PC-9 (cell line): ENCODE measurements at regions not wholly inside any gene's neighbourhood (a gene's known extent, or its start where the extent isn't known, plus 50 kb on each side); places are given as distances from the start of the nearest gene placed in this dataset.

Experiments used
- BruUV-seq: library from RNA; stranded (reverse); fragments of 400-500 nt; replicated peaks from 2 replicates; lab custom pipeline; 2021; lab: Mats Ljungman, UMichigan
- CTCF ChIA-PET: fragments of 300-600 bp; sonication (Branson Sonifier 250); formaldehyde crosslinking; loops from one replicate; lab custom pipeline; 2022; ENCODE audit warnings: antibody characterized with exemption; lab: Charles Lee
- POLR2A ChIA-PET: fragments of 300-600 bp; sonication (Branson Sonifier 250); formaldehyde crosslinking; loops from one replicate; lab custom pipeline; 2022; ENCODE audit warnings: antibody characterized with exemption; ENCODE audit not compliant: unreplicated experiment; lab: Charles Lee
- DNase-seq, 2 experiments: peaks; one replicate each; pipeline versions ENCODE4 v3.0.0 to v3.0.0-alpha.2; 2015 to 2022; ENCODE audit warnings: mixed read lengths in 1 of 2
- H2AFZ ChIP-seq: fragments of 200-600 bp; sonication (generic); 2 replicates; pipeline ENCODE4 v1.8.1; 2017; ENCODE audit warnings: antibody characterized with exemption
- H3F3A ChIP-seq: fragments of 200-600 bp; sonication (generic); 2 replicates; pipeline ENCODE4 v1.8.1; 2017; ENCODE audit warnings: antibody characterized with exemption, mild to moderate bottlenecking, low read depth; ENCODE audit not compliant: insufficient read depth
- H3K27ac ChIP-seq: fragments of 200-600 bp; sonication (generic); 2 replicates; pipeline ENCODE4 v1.6.1; 2016; ENCODE audit warnings: mixed run types
- H3K27me3 ChIP-seq: fragments of 200-600 bp; sonication (generic); 2 replicates; pipeline ENCODE4 v1.6.1; 2016; ENCODE audit warnings: low read depth, mixed run types; ENCODE audit not compliant: insufficient read depth
- H3K36me3 ChIP-seq: fragments of 200-600 bp; sonication (generic); 2 replicates; pipeline ENCODE4 v1.6.1; 2016; ENCODE audit warnings: low read depth, mixed run types
- H3K4me1 ChIP-seq: fragments of 200-600 bp; sonication (generic); replicated peaks from 2 replicates; pipeline ENCODE4 v1.6.1; 2016; ENCODE audit warnings: mixed run types; ENCODE audit not compliant: insufficient read depth
- H3K4me2 ChIP-seq: fragments of 200-600 bp; sonication (generic); 2 replicates; pipeline ENCODE4 v1.6.1; 2017; ENCODE audit warnings: mixed run types
- H3K4me3 ChIP-seq: fragments of 200-600 bp; sonication (generic); 2 replicates; pipeline ENCODE4 v1.6.1; 2016; ENCODE audit warnings: mixed run types
- H3K79me2 ChIP-seq: fragments of 200-600 bp; sonication (generic); 2 replicates; pipeline ENCODE4 v1.6.1; 2017; ENCODE audit warnings: low read depth, mixed run types
- H3K9me2 ChIP-seq: fragments of 200-600 bp; sonication (generic); 2 replicates; pipeline ENCODE4 v1.8.1; 2017; ENCODE audit warnings: mild to moderate bottlenecking; ENCODE audit not compliant: insufficient read depth
- H3K9me3 ChIP-seq: fragments of 200-600 bp; sonication (generic); 2 replicates; pipeline ENCODE4 v1.8.1; 2016; ENCODE audit warnings: low read depth; ENCODE audit not compliant: insufficient read depth
- H4K20me1 ChIP-seq: fragments of 200-600 bp; sonication (generic); 2 replicates; pipeline ENCODE4 v1.8.1; 2017; ENCODE audit not compliant: insufficient read depth
- CTCF ChIP-seq: fragments of 200-600 bp; sonication (generic); conservative IDR thresholded peaks from 2 replicates; pipeline ENCODE4 v1.6.1; 2017; ENCODE audit warnings: mixed run types, antibody characterized with exemption, mild to moderate bottlenecking, moderate library complexity
- EZH2 ChIP-seq: fragments of 200-600 bp; sonication (generic); IDR thresholded peaks from 2 replicates; pipeline ENCODE4 v1.8.0; 2017; ENCODE audit warnings: antibody characterized with exemption, low read depth
- intact Hi-C: fragments of 100-400 bp; cut with micrococcal nuclease; formaldehyde crosslinking; loops from one replicate; pipeline ENCODE4 v1.10.0; 2022; ENCODE audit not compliant: unreplicated experiment

- no peak for DNase-seq
- no peaks in the 10 kb centered on the region for H3K27me3 ChIP-seq
- ChIA-PET CTCF (no interaction called here), POLR2A (no interaction called here)
- no TSS peak for BruUV-seq
- intact Hi-C loops, result no loop called here
- no peaks in the 10 kb centered on the region for H3K9me3 ChIP-seq
- H3K4me1 ChIP-seq, result no peaks in the 10 kb centered on the region
- no peaks in the 10 kb centered on the region for H3K36me3 ChIP-seq
- TF ChIP-seq CTCF, result no peak
- TF ChIP-seq EZH2, result no peak
- H3K27ac ChIP-seq, result no peak overlapping the region
- H3K9me2 ChIP-seq, result no peaks in the 10 kb centered on the region
- H4K20me1 ChIP-seq, result no peaks in the 10 kb centered on the region
- no peak overlapping the region for H3K4me2 ChIP-seq
- no peaks in the 10 kb centered on the region for H3F3A ChIP-seq
- no peak overlapping the region for H3K4me3 ChIP-seq
- no peak overlapping the region for H2AFZ ChIP-seq
- H3K79me2 ChIP-seq, result no peaks in the 10 kb centered on the region
Measured at GRCh38 chr14:30499358-30499757, 59.6 kb upstream of the G2E3 start.

- Histone ChIP-seq H3K4me3 (no peak overlapping the region), H3K9me2 (no peaks in the 10 kb centered on the region), H3K9me3 (no peaks in the 10 kb centered on the region), H3K4me2 (no peak overlapping the region), H3K27me3 (no peaks in the 10 kb centered on the region), H3K27ac (no peak overlapping the region), H3F3A (no peaks in the 10 kb centered on the region), H3K79me2 (no peaks in the 10 kb centered on the region), H2AFZ (no peak overlapping the region), H3K36me3 (no peaks in the 10 kb centered on the region), H3K4me1 (no peaks in the 10 kb centered on the region), H4K20me1 (no peaks in the 10 kb centered on the region)
- TF ChIP-seq CTCF (no peak), EZH2 (no peak)
- POLR2A ChIA-PET, result no interaction called here
- intact Hi-C loops, result no loop called here
- no peak for DNase-seq
- CTCF ChIA-PET, result no interaction called here
- no TSS peak for BruUV-seq
Measured at GRCh38 chr14:30500222-30500621, 58.7 kb upstream of the G2E3 start.

GRCh38 chr14:30507209-30507608, 51.7 kb upstream of the G2E3 start:
- Histone ChIP-seq H3K9me3 (no peaks in the 10 kb centered on the region), H3K4me2 (no peak overlapping the region), H3K27ac (no peak overlapping the region), H3K36me3 (no peaks in the 10 kb centered on the region), H2AFZ (no peak overlapping the region), H3F3A (no peaks in the 10 kb centered on the region), H3K9me2 (no peaks in the 10 kb centered on the region), H4K20me1 (no peaks in the 10 kb centered on the region), H3K4me1 (no peaks in the 10 kb centered on the region), H3K4me3 (no peak overlapping the region), H3K79me2 (no peaks in the 10 kb centered on the region), H3K27me3 (no peaks in the 10 kb centered on the region)
- ChIA-PET CTCF (no interaction called here), POLR2A (no interaction called here)
- DNase-seq, result no peak
- BruUV-seq, result no TSS peak
- intact Hi-C loops, result no loop called here
- TF ChIP-seq CTCF (no peak), EZH2 (no peak)
